Smooth muscle cell (in vitro differentiated cells): ENCODE measurements at regions not wholly inside any gene's neighbourhood (a gene's known extent, or its start where the extent isn't known, plus 50 kb on each side); places are given as distances from the start of the nearest gene placed in this dataset.

Experiments
- DNase-seq: peaks from one replicate; lab custom pipeline; 2025; ENCODE audit not compliant: unreplicated experiment; lab: John Stamatoyannopoulos, UW
- H2AFZ ChIP-seq: fragments of 200-600 bp; sonication (generic); 2 replicates; pipeline ENCODE4 v1.6.0; 2016; ENCODE audit warnings: antibody characterized with exemption, low read depth, mild to moderate bottlenecking
- H3F3A ChIP-seq: fragments of 200-600 bp; sonication (generic); 2 replicates; pipeline ENCODE4 v1.6.0; 2017; ENCODE audit warnings: antibody characterized with exemption, low read depth
- H3K27ac ChIP-seq: fragments of 200-600 bp; sonication (generic); 2 replicates; pipeline ENCODE4 v1.5.1; 2016; ENCODE audit warnings: low read depth, mild to moderate bottlenecking
- H3K27me3 ChIP-seq: fragments of 200-600 bp; sonication (generic); 2 replicates; pipeline ENCODE4 v1.6.1; 2016; ENCODE audit warnings: low read depth, mild to moderate bottlenecking
- H3K36me3 ChIP-seq: fragments of 200-600 bp; sonication (generic); 2 replicates; pipeline ENCODE4 v1.5.1; 2016; ENCODE audit warnings: low read depth
- H3K4me1 ChIP-seq: fragments of 200-600 bp; sonication (generic); 2 replicates; pipeline ENCODE4 v1.5.1; 2016; ENCODE audit warnings: low read depth
- H3K4me2 ChIP-seq: fragments of 200-600 bp; sonication (generic); 2 replicates; pipeline ENCODE4 v1.6.0; 2016; ENCODE audit warnings: mild to moderate bottlenecking
- H3K4me3 ChIP-seq: fragments of 200-600 bp; sonication (generic); 2 replicates; pipeline ENCODE4 v1.5.1; 2016; ENCODE audit warnings: mild to moderate bottlenecking
- H3K79me2 ChIP-seq: fragments of 200-600 bp; sonication (generic); 2 replicates; pipeline ENCODE4 v1.6.0; 2016; ENCODE audit warnings: low read depth, mild to moderate bottlenecking
- H3K9ac ChIP-seq: fragments of 200-600 bp; sonication (generic); 2 replicates; pipeline ENCODE4 v1.6.0; 2016; ENCODE audit warnings: low read depth
- H3K9me3 ChIP-seq: fragments of 200-600 bp; sonication (generic); replicated peaks from 2 replicates; pipeline ENCODE4 v1.5.1; 2016; ENCODE audit warnings: low read depth
- H4K20me1 ChIP-seq: fragments of 200-600 bp; sonication (generic); 2 replicates; pipeline ENCODE4 v1.6.0; 2016; ENCODE audit warnings: low read depth
- WGBS: methylation state at CpG from one replicate; pipeline ENCODE4 v1.1.7; 2016; ENCODE audit warnings: low lambda C conversion rate; 5-methylcytosine and 5-hydroxymethylcytosine counted together
- TF ChIP-seq, protein P1 (sequence below): fragments of 200-600 bp; sonication (generic); IDR thresholded peaks from 2 replicates; pipeline ENCODE4 v1.5.1; 2017; ENCODE audit warnings: borderline replicate concordance, mild to moderate bottlenecking, antibody characterized with exemption; ENCODE audit not compliant: insufficient read depth, poor library complexity, severe bottlenecking

DNA sequence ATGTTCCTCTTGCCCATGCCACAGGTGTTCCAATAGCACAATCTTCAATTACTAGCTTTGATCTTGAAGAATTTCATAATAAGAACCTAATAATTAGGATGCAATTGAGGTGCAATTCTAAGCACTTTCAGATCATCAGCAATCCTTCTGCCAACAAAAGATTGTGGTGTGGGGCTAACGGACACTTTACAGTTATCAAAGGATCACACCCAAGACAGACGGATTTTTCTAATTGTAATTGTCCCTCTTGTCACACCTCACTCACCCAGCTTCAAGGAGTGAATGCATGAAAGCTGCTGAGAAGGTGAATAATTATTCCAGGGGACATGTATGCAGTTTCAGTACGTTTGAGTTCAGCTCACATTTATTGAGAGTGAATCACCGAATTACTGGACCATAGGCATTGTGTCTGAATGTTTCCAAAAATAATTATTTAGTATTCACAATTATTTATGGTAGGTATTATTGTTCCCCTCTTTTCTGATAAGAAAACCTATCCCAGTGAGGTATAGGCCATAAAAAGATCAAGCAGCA, 438.5 kb upstream of the TRIB2 start:
- no peaks in the 10 kb centered on the region for H3K36me3 ChIP-seq
- no peaks in the 10 kb centered on the region for H3K9me3 ChIP-seq
- no peak for DNase-seq
- H3K4me2 ChIP-seq = no peak overlapping the region
- no peak overlapping the region for H3K27ac ChIP-seq
- peaks cover 9% of the 10 kb centered on the region for H3F3A ChIP-seq
- no peaks in the 10 kb centered on the region for H4K20me1 ChIP-seq
- WGBS = 77% methylated on average over 4 of the region's 4 CpGs
- no peak overlapping the region for H3K9ac ChIP-seq
- H3K79me2 ChIP-seq = no peaks in the 10 kb centered on the region
- no peak overlapping the region for H3K4me3 ChIP-seq
- no peaks in the 10 kb centered on the region for H3K27me3 ChIP-seq
- TF ChIP-seq, protein P1, sequence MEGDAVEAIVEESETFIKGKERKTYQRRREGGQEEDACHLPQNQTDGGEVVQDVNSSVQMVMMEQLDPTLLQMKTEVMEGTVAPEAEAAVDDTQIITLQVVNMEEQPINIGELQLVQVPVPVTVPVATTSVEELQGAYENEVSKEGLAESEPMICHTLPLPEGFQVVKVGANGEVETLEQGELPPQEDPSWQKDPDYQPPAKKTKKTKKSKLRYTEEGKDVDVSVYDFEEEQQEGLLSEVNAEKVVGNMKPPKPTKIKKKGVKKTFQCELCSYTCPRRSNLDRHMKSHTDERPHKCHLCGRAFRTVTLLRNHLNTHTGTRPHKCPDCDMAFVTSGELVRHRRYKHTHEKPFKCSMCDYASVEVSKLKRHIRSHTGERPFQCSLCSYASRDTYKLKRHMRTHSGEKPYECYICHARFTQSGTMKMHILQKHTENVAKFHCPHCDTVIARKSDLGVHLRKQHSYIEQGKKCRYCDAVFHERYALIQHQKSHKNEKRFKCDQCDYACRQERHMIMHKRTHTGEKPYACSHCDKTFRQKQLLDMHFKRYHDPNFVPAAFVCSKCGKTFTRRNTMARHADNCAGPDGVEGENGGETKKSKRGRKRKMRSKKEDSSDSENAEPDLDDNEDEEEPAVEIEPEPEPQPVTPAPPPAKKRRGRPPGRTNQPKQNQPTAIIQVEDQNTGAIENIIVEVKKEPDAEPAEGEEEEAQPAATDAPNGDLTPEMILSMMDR = no peak
- no peaks in the 10 kb centered on the region for H3K4me1 ChIP-seq
- H2AFZ ChIP-seq = no peak overlapping the region

DNA sequence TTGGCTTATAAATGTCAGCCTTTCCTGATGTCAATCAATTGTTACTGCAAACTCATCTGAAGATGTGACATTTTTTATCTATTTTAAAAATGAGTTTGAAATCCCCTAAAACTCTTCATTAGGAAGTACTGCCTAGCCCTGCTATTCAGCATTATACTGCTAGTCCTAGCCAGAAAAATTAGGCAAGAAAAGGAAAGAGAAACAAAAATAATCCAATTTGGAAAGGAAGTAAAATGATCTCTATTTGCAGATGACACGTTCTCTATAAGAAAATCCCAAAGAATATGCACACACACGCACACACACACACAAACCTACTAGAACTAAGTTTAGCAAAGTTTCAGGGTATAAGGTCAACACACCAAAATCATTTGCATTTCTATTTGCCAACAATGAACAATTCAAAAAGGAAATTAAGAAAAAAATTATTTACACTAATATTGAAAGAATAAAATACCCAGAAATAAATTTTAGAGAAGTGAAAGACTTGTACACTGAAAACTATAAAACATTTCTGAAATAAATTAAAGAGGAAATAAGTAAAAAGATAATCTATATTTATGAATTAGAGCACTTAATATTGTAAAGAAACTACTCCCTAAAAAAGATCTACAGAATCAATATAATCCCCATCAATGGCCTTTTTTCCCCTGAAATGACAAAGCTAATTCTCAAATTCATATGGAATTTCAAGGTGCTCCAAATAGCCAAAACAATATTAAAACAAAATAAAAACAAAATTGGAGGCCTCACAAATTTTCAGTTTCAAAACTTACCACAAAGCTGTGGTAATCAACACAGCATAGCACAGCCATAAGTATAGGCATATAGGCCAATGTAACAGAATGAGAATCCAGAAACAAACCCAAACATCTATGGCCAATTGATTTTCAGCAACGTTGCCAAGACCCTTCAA, 433.7 kb upstream of the TRIB2 start:
- TF ChIP-seq, protein P1 = no peak
- no peaks in the 10 kb centered on the region for H3F3A ChIP-seq
- no peaks in the 10 kb centered on the region for H3K9me3 ChIP-seq
- 92% methylated on average over 3 of the region's 3 CpGs for WGBS
- H3K27me3 ChIP-seq = no peaks in the 10 kb centered on the region
- no peak overlapping the region for H3K4me2 ChIP-seq
- H3K36me3 ChIP-seq = no peaks in the 10 kb centered on the region
- H2AFZ ChIP-seq = no peak overlapping the region
- no peak overlapping the region for H3K27ac ChIP-seq
- no peak overlapping the region for H3K9ac ChIP-seq
- no peak for DNase-seq
- no peaks in the 10 kb centered on the region for H4K20me1 ChIP-seq
- no peaks in the 10 kb centered on the region for H3K4me1 ChIP-seq
- no peak overlapping the region for H3K4me3 ChIP-seq
- H3K79me2 ChIP-seq = no peaks in the 10 kb centered on the region

DNA sequence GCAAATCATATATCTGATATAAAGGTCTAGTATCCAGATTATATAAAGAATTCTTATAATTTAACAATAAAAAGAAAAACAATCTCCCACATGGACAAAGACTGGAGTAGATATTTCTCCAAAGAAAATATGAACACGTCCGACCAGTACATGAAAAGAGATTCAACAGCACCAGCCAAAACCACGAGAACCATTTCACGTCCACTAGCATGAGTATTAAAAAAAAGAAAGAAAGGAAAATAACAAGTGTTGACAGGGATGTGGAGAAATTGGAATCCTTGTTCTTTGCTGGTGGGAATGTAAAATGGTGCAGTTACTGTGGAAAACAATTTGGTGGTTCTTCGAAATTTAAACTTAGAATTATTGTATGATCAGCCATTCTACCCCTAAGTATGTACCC, 432.7 kb upstream of the TRIB2 start:
- no peak for DNase-seq
- no peaks in the 10 kb centered on the region for H3K36me3 ChIP-seq
- WGBS = 97% methylated on average over 5 of the region's 5 CpGs
- no peak overlapping the region for H3K9ac ChIP-seq
- H2AFZ ChIP-seq = no peak overlapping the region
- H3K9me3 ChIP-seq = no peaks in the 10 kb centered on the region
- H3K79me2 ChIP-seq = no peaks in the 10 kb centered on the region
- H3K4me2 ChIP-seq = no peak overlapping the region
- H3K27ac ChIP-seq = no peak overlapping the region
- no peaks in the 10 kb centered on the region for H3K4me1 ChIP-seq
- H3K4me3 ChIP-seq = no peak overlapping the region
- no peaks in the 10 kb centered on the region for H3F3A ChIP-seq
- TF ChIP-seq, protein P1 = no peak
- H3K27me3 ChIP-seq = no peaks in the 10 kb centered on the region
- H4K20me1 ChIP-seq = no peaks in the 10 kb centered on the region
